HCT116 (cell line): ENCODE measurements at regions not wholly inside any gene's neighbourhood (a gene's known extent, or its start where the extent isn't known, plus 50 kb on each side); places are given as distances from the start of the nearest gene placed in this dataset.

Experiments
- CTCF ChIP-seq, 3 experiments: fragments of 200-600 bp in 1 of 3; sonication (generic) in 1 of 3; IDR thresholded peaks in 2 of 3; conservative IDR thresholded peaks in 1 of 3; 2 replicates each; pipeline ENCODE4 v1.5.1; 2012 to 2017; ENCODE audit warnings: low read depth in 2 of 3, low read length in 2 of 3, antibody characterized with exemption in 1 of 3, borderline replicate concordance in 1 of 3, control low read depth in 1 of 3, mild to moderate bottlenecking in 1 of 3, mixed read lengths in 1 of 3, mixed run types in 1 of 3, moderate library complexity in 1 of 3; ENCODE audit not compliant: insufficient read depth in 1 of 3
- EGR1 ChIP-seq: IDR thresholded peaks from 2 replicates; pipeline ENCODE4 v1.6.1; 2012; ENCODE audit warnings: low read depth
- EZH2 ChIP-seq: fragments of 200-600 bp; sonication (generic); IDR thresholded peaks from 2 replicates; pipeline ENCODE4 v1.6.1; 2017; ENCODE audit warnings: antibody characterized with exemption, mixed run types
- POLR2A ChIP-seq: IDR thresholded peaks from 2 replicates; pipeline ENCODE4 v1.7.0; 2011; ENCODE audit warnings: borderline replicate concordance; ENCODE audit not compliant: insufficient read depth, insufficient read length; ENCODE audit errors: extremely low read depth
- POLR2AphosphoS5 ChIP-seq: IDR thresholded peaks from 2 replicates; pipeline ENCODE4 v1.6.1; 2011; ENCODE audit warnings: mild to moderate bottlenecking, low read depth, low read length, moderate library complexity
- REST ChIP-seq: IDR thresholded peaks from 2 replicates; pipeline ENCODE4 v1.6.1; 2012; ENCODE audit warnings: low read depth
- TCF7L2 ChIP-seq: IDR thresholded peaks from 2 replicates; pipeline ENCODE4 v1.7.0; 2011; ENCODE audit warnings: borderline replicate concordance, inconsistent platforms; ENCODE audit not compliant: insufficient read depth, insufficient read length; ENCODE audit errors: extremely low read depth
- ZNF274 ChIP-seq: fragments of 200-500 bp; sonication (Bioruptor generic); IDR thresholded peaks from 2 replicates; pipeline ENCODE4 v1.6.1; 2014; ENCODE audit warnings: mild to moderate bottlenecking, low read depth, low read length, inconsistent platforms
- TF ChIP-seq, protein P1 (sequence below): IDR thresholded peaks from 2 replicates; pipeline ENCODE4 v1.6.1; 2012

- no peak for TF ChIP-seq CTCF (IDR thresholded peaks at IDR 0.05 in 2 of 3, conservative IDR thresholded peaks at IDR 0.05 in 1 of 3; ENCODE audit: borderline replicate concordance in 1 of 3, insufficient read depth in 1 of 3, low read depth in 2 of 3, low read length in 2 of 3)
- no peak for TF ChIP-seq REST
- TF ChIP-seq TCF7L2: no peak
- no peak for TF ChIP-seq POLR2AphosphoS5
- TF ChIP-seq EGR1: no peak
- TF ChIP-seq ZNF274: no peak
- TF ChIP-seq POLR2A: no peak
- no peak for TF ChIP-seq EZH2
- TF ChIP-seq, protein P1, sequence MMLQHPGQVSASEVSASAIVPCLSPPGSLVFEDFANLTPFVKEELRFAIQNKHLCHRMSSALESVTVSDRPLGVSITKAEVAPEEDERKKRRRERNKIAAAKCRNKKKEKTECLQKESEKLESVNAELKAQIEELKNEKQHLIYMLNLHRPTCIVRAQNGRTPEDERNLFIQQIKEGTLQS: no peak
These were observed 52.2 kb upstream of the MAP3K1 start for GRCh38 chr5:56763182-56763581.
